ENCODE measurements at regions not wholly inside any gene's neighbourhood (a gene's known extent, or its start where the extent isn't known, plus 50 kb on each side); places are given as distances from the start of the nearest gene placed in this dataset.

- TF ChIP-seq CTCF (conservative IDR thresholded peaks at IDR 0.05; ENCODE audit: low read length) (no peak), EZH2phosphoT487 (IDR thresholded peaks at IDR 0.05; ENCODE audit: borderline replicate concordance) (no peak)
Observed at GRCh38 chr12:19740472-19741131, 301.3 kb downstream of the AEBP2 start.
